ENCODE measurements at regions not wholly inside any gene's neighbourhood (a gene's known extent, or its start where the extent isn't known, plus 50 kb on each side); places are given as distances from the start of the nearest gene placed in this dataset.
"Not testable (repeated sequence)": the region's sequence is repeated elsewhere in the genome, so short reads cannot be mapped to it uniquely, and the experiment has no call there.

GRCh38 chr5:130427222-130427955, 523.1 kb downstream of the CHSY3 start:
- DNase-seq = no peak

- no peak for DNase-seq
Measured at GRCh38 chr5:130425424-130425823, 521.2 kb downstream of the CHSY3 start.

DNA sequence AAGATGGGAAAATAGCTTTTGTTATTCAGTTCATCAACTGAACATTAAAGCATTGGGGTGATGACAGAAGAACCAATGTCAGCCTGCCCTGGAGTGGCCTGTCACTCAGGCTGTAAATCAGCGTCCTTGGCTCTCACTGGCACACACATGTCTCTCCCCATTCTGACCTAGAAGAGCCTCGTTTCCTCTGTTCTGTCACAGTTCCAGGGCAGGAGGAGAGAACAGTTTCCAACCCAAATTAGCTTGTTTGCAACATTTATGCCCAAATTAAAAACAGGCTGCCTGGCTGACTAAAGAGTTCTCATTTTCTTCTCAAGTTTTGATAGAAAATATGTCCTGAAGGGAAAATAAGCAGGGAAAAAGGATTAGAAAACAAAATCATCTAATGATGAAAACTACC, 520.1 kb downstream of the CHSY3 start:
- no peak for DNase-seq

DNA sequence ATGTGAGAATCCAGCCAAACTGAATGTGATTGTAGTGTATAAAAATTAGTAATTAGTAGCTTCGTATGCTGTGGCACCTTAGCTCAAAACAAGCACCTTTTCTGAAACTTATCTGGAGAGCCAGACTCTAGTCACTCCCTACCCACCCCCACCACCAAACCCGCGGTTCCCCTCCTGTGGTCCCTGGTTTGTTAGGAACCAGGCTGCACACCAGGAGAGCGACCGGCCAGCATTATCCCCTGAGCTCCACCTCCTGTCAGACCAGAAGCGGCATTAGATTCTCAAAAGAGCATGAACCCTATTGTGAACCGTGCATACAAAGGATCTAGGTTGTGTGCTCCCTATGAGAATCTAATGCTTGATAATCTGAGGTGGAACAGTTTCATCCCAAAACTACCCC, 498.6 kb downstream of the CHSY3 start:
- no peak for DNase-seq

DNA sequence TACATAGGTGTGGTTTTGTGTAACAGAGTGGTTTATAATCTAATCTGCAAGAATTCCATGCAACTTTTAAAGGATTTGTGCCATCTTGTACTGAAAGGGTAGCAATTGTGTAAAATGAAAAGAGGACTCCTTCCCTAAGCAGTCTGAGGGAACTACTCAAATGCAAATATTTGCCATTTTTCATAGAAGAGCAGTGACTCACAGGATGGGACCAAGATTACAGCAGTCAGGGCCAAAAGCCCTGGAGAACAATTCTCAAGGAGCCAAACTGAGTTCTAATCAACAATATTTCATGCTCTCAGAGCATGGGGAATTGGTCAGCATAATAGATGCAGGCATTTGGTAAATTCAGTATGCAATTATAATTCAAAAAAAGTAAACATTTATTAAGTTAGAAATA, 495.8 kb downstream of the CHSY3 start:
- DNase-seq = no peak

DNA sequence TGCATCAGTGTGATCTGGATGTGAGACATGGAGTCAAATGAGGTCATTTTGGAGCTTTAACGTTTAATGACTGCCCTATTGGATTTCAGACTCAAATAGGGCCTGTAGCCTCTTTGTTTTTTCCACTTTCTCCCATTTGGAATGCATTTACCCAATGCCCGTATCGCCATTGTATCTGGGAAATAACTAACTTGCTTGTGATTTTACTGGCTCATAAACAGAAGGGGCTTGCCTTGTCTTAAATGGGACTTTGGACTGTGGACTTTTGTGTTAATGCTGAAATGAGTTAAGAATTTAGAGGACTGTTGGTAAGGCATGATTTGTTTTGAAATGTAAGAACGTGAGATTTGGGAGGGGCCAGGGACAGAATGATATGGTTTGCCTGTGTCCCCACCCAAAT, 494.6 kb downstream of the CHSY3 start:
- DNase-seq = no peak

- DNase-seq = not testable (repeated sequence)
Measured at GRCh38 chr5:130397727-130398126, 493.5 kb downstream of the CHSY3 start.

DNA sequence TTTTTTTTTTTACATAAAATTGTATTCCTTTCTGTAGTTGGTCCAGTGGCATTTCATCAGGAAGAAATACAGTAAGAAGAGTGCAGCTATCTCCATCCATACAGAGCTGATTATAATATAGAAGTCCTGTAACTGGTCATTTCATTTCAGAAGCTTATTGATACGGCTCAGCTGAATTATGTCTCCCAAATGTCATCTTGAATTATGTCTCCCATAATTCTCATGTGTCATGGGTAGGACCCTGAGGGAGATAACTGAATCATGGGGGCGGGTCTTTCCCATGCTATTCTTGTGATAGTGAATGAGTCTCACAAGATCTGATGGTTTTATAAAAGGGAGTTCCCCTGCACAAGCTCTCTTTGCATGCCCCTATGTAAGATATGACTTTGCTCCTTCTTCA, 492.9 kb downstream of the CHSY3 start:
- DNase-seq = no peak

DNA sequence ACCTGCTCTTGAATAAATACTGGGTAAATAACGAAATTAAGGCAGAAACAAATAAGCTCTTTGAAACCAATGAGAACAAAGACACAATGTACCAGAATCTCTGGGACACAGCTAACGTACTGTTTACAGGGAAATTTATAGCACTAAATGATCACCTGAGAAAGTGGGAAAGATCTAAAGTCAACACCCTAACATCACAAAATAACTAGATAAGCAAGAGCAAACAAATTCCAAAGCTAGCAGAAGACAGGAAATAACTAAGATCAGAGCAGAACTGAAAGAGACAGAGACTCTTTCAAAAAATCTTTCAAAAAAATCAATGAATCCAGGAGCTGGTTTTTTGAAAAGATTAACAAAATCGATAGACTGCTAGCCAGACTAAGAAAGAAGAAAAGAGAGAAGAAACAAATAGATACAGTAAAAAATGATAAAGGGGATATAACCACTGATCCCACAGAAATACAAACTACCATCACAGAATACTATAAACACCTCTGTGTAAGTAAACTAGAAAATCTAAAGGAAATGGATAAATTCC, 487.5 kb downstream of the CHSY3 start:
- not testable (repeated sequence) for DNase-seq

- no peak for DNase-seq
Measured at GRCh38 chr5:130386155-130386554, 481.9 kb downstream of the CHSY3 start.

DNA sequence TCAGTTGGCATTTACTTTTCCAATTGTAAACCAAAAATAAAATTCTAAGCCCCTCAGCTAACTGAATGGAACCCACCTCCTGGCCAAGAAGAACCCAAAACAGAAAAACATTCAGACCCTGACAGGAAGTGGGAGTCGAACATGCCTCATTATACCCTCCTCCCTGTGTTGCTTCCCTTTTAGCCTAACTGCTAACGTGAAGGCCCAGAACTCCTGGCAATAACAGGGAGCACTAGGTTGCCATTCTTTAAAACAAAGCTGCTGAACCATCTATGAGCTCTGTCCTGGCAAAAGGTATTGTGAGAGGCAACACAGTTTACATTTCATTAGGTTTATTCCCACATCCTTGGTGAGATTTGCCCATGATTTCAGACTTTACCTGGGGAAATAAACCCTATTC, 481.4 kb downstream of the CHSY3 start:
- no peak for DNase-seq

DNA sequence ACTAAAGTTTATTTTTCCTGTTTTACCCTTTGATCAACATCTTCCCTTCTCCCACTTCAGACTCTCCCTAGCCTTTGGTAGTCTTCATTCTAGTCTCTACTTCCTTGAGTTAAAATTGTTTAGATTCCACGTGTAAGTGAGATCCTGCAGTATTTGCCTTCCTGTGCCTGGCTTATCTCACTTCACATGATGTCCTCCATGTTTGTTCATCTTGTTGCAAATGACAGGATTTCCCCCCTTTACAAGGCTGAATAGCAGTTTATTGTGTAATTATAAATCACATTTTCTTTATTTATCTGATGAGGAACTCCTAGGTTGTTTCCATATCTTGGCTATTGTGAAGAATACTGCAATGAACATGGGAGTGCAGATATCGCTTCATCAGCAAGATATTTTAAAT, 461.7 kb downstream of the CHSY3 start:
- no peak for DNase-seq

DNA sequence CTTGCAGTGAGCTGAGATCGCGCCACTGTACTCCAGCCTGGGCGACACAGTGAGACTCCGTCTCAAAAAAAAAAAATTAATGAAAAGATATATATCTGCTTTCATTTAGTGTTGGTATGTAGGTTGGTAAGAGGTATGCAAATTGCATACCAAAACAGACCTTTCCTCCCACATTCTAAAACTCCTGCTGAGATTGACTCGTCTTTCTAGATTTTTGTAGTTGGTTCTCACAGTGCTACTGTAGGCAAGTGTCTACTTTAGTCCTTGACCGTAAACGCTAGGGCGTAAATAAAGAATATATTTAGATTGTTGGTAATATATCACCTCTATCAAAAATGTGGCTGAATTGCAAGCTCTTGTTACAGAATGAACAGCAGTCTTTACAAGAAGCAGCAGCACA, 445.9 kb downstream of the CHSY3 start:
- DNase-seq = no peak

DNA sequence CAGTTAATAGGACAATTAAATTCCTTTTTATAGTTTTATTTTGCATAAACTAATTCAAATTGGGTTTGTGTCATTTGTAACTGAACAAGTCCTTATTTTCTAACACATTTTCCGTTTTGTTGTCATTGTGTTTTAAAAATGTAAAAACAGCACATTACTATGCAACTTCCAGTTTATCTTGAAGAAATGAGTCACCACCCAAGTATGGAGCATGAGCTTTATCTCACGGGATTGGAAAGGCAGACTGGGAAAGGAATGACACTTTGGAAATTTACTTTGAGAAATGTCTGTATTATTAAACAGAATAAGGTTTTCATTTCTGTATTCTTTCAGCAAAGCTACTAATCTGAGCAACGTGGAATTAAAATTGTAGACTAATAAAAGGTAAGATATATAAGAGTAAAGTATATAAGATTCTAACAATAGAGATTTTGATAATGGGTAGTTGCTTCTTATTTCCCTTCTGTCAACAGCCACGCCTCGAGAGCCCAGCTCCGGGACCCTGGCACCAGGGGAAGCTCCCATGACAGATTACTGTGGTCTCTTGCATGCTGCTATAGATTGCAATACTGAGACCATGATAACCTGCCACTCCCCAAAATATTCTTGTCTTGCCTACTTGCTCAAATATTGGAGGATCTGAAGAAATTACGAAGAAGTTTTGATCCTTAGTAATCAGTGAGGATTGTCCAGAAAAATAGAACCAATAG, 433.1 kb downstream of the CHSY3 start:
- no peak for DNase-seq

DNA sequence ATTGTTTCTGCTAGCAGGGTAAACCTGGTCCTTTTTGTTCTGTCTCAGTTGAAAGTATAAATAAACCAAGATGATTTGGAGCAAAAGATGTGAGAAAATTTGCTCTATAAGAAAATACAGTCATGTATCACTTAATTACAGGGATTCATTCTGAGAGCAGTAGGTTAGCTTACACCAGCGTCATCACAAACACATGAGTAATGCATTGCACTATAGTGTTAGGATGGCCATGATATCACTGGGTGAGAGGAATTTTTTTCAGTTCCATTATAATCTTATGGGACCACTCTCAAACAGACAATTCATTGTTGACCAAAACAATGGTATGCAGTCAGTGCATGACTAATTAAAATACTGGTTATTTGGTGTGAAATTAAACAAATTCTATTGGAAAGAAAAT, 430.9 kb downstream of the CHSY3 start:
- no peak for DNase-seq

DNA sequence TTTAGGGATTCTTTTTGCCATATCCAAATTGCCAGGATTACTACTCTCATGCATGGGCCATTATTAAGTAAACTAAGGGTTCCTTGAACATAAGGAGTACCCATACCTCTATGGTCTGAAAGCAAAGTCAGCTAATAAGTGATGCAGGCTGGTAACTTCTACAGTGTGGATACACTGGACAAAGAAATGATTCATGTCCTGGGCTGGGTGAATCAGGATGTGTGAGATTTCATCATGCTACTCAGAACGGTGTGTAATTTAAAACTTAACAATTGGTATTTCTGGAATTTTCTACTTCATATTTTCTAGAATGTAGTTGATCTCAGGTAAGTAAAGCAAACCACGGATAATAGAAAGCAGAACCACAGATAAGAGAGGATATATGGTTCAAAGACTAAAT, 428.8 kb downstream of the CHSY3 start:
- DNase-seq = no peak

- no peak for DNase-seq
Measured at GRCh38 chr5:130331332-130331731, 427.1 kb downstream of the CHSY3 start.

DNA sequence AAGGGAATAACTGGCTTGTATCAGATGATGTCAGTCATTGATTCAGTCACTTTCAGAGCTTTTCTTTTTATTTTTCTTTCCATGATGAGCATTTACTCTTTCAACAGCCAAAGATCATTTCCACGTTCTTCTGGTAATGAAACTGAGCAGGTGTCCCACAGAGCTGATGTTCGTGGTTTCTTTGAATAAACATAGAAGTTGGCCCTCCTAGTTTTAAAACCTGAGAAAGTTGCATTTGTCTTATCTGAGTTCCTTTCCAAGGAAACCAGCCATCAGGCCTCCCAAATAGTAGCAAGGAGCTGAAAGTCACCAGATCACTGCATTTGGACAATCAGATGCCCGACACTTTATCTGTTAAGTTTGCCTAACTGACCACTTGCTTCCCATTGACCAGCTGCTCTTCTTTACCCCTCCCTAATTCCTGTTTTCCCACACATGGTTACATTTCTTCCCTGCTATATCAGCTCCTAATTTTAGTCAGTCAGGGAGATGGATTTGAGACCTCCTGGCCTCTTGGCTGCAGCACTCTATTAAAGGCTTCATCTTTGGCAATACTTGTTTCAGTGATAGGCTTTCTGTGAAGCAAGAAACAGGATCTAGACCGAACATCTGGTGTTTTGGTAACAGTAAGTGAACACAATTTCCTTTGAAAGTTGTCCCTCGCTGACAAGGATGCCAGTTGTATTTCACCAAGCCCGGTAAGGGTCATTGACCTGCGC, 420.8 kb downstream of the CHSY3 start:
- DNase-seq = no peak

DNA sequence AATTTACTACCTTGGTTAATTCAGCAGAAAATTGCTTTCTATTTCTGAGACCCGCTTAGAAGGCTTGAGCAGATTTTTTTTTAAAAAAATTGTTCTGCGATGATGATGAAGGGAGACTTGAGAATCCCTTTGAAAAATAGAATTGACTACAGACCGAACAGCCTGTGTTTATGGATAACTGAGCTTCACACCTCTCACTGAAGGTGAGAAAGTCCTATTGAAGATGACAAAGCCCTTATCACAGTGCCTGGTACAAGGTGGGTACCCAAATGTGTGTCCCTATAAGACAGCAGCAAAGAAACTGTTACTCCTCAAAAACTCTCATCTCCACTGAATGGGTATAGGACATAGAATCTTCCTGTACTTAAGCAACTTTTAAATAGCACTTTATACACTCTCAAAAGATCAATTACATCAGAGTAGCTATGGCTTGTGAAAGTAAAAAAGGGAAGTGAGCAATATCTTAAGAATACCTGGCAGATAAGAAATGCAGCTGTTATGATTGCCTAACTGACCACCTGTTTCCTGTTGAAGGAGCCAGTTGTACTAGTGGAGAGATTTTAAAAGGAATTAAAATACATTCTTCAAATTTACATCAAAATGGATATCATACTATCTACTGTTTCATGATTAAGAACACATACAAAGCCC, 419.7 kb downstream of the CHSY3 start:
- DNase-seq = no peak

- DNase-seq = no peak
Measured at GRCh38 chr5:130321931-130322330, 417.7 kb downstream of the CHSY3 start.

DNA sequence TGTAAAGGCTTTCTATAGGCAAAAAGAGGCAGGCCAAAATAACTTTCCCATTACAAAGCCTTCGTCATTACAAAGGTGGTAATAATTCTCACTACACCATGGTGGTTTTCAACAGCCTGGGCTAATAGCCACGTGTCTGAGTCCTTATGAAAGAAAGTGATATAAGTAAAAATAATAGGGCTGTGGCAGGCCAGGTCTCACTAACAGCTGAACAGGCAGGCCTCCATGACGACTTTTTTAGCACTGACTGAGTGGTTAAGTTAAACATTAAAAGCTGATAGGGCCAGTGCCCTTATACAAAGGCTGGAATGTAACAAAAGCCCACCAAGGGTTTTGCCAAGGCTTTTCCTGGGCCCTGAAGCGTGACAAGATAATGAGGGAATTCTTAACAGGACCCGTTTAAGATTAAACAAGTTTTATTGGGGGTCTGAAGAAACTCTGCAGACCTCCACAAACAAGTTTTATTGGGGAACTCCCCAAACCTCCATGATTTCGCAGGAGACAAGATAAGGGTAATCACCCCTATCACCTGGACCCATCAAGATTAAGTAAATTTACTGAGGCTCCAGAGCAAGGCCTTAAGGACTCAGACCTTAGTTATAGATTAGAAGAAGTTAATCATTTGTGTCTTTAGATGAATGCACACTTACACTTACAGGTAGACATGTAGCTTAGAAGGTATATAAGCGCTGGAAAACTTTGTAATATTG, 412.9 kb downstream of the CHSY3 start:
- no peak for DNase-seq

DNA sequence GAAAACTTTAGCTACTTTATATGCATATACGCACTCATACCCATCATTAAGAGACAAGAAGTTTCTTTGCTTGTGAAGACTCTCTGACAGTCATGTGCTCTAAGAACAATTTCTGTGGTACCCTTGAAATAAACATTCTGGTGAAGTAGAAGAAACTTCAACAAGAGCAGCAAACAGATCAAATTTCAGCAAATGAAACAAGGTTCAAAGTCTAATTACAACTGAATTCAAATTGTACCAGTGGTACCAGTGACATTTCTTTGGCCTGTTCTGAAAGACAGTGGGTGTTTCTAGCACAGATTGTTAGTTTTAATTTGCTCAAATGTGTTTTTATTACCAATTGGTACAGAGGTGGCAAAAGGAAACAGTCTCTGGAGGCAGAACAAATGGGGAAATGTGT, 391.0 kb downstream of the CHSY3 start:
- DNase-seq = no peak

GRCh38 chr5:130294798-130295197, 390.5 kb downstream of the CHSY3 start:
- not testable (repeated sequence) for DNase-seq

Data from DMS79 (cell line).